Fibroblast of the aortic adventitia (primary cell): ENCODE measurements at regions not wholly inside any gene's neighbourhood (a gene's known extent, or its start where the extent isn't known, plus 50 kb on each side); places are given as distances from the start of the nearest gene placed in this dataset.
A peak's percentile ranks its signal among the peaks of the same experiment; 100 is the strongest.

Source experiments
- DNase-seq: peaks from one replicate; pipeline ENCODE4 v3.0.0-alpha.2; 2010; ENCODE audit warnings: low read depth
- H3K4me3 ChIP-seq: 2 replicates; pipeline ENCODE4 v1.5.1; 2011; ENCODE audit warnings: low read depth, mild to moderate bottlenecking, control low read depth, low read length, moderate library complexity
- CTCF ChIP-seq: IDR thresholded peaks from 2 replicates; pipeline ENCODE4 v1.5.1; 2011; ENCODE audit warnings: mild to moderate bottlenecking, low read length, control low read depth, inconsistent platforms; ENCODE audit not compliant: insufficient read depth

GRCh38 chr20:12305188-12305950 lies 387.7 kb downstream of the BTBD3 start:
- peak; percentile 0 for DNase-seq
- no peak for TF ChIP-seq CTCF
- H3K4me3 ChIP-seq: no peak overlapping the region

- TF ChIP-seq CTCF: no peak
- peak; percentile 0 for DNase-seq
- H3K4me3 ChIP-seq: no peak overlapping the region
Observed at GRCh38 chr20:12306107-12306506, 388.4 kb downstream of the BTBD3 start.

GRCh38 chr20:12311094-12311865 lies 393.6 kb downstream of the BTBD3 start:
- peak; percentile 18 for DNase-seq
- TF ChIP-seq CTCF: no peak
- no peak overlapping the region for H3K4me3 ChIP-seq

GRCh38 chr20:12315652-12316051 lies 398.0 kb downstream of the BTBD3 start:
- no peak for TF ChIP-seq CTCF
- no peak overlapping the region for H3K4me3 ChIP-seq
- no peak for DNase-seq

GRCh38 chr20:12316794-12317193 lies 399.1 kb downstream of the BTBD3 start:
- no peak overlapping the region for H3K4me3 ChIP-seq
- TF ChIP-seq CTCF: no peak
- no peak for DNase-seq

GRCh38 chr20:12317433-12317832 lies 399.7 kb downstream of the BTBD3 start:
- no peak overlapping the region for H3K4me3 ChIP-seq
- DNase-seq: no peak
- no peak for TF ChIP-seq CTCF
